ENCODE measurements at regions not wholly inside any gene's neighbourhood (a gene's known extent, or its start where the extent isn't known, plus 50 kb on each side); places are given as distances from the start of the nearest gene placed in this dataset.
"Not testable (repeated sequence)": the region's sequence is repeated elsewhere in the genome, so short reads cannot be mapped to it uniquely, and the experiment has no call there.

DNA sequence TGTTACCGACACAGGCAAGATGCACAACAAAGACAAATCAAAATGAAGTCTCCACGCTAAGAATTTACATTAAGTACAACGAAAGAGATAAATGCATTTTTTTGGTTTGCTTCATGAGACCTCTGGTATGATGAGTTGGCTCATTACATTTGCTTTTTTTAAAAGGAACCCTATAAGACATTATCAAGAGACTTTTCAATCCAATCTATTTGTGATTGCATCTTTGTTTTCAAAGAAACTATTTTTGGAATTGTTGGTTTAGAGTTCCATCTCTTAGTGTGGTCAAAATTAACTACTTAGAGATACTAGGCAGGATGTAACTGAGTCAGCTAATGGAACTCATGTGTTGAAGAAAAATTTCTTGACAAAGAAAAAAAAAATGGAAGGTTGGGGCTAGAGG lies 200.1 kb downstream of the ZC3H11B start:
- TF ChIP-seq, protein P1, sequence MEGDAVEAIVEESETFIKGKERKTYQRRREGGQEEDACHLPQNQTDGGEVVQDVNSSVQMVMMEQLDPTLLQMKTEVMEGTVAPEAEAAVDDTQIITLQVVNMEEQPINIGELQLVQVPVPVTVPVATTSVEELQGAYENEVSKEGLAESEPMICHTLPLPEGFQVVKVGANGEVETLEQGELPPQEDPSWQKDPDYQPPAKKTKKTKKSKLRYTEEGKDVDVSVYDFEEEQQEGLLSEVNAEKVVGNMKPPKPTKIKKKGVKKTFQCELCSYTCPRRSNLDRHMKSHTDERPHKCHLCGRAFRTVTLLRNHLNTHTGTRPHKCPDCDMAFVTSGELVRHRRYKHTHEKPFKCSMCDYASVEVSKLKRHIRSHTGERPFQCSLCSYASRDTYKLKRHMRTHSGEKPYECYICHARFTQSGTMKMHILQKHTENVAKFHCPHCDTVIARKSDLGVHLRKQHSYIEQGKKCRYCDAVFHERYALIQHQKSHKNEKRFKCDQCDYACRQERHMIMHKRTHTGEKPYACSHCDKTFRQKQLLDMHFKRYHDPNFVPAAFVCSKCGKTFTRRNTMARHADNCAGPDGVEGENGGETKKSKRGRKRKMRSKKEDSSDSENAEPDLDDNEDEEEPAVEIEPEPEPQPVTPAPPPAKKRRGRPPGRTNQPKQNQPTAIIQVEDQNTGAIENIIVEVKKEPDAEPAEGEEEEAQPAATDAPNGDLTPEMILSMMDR (IDR thresholded peaks at IDR 0.05; ENCODE audit: low read depth, low read length): no peak
- peak; percentile 30 for DNase-seq (ENCODE audit: extremely low read depth, low read depth)

DNA sequence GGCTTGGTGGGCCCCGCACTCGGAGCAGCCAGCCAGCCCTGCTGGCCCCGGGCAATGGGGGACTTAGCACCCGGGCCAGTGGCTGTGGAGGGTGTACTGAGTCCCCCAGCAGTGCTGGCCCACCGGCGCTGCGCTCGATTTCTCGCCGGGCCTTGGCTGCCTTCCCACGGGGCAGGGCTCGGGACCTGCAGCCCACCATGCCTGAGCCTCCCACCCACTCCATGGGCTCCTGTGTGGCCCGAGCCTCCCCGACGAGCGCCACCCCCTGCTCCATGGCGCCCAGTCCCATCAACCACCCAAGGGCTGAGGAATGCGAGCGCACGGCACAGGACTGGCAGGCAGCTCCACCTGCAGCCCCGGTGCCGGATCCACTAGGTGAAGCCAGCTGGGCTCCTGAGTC lies 202.2 kb downstream of the ZC3H11B start:
- DNase-seq (ENCODE audit: extremely low read depth, low read depth): not testable (repeated sequence)

DNA sequence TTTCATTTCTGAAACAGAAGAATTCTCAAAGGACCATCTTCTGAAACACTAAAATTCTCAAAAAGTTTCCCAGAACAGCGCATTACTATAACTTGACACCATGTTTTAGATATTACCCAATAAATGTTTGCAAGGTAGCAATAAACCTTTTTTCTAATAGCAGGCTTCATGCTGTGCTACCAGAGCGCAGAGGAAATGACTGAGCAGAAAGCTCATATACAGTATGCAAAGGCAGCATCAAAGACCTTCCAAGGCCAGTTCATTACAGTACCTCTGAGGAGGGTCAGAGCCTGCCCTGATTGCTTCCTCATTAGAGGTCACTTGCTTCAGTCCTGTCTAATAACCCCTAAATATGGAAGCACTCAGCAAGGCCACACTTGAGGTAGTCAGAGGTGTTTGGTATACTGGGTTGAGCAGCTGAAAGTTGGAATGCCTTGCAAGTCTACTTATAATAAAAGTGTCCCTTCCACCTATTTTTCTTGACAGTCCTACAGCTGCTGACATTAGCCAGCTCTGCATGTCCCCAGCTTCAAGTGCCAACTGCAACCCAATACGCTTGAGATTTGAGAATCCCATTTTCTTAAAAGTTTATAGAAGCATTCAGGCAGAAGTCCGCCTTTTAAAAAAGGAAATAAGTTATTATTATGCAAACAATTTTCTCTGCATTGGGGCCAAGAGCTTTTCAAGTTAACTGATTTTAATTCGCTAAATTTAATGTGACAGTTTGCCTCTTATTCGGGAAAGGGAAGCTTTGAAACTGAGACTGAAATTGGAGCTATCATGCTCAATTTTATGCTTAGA lies 207.2 kb downstream of the ZC3H11B start:
- no peak for DNase-seq (ENCODE audit: extremely low read depth, low read depth)
- TF ChIP-seq, protein P1 (IDR thresholded peaks at IDR 0.05; ENCODE audit: low read depth, low read length): no peak

DNA sequence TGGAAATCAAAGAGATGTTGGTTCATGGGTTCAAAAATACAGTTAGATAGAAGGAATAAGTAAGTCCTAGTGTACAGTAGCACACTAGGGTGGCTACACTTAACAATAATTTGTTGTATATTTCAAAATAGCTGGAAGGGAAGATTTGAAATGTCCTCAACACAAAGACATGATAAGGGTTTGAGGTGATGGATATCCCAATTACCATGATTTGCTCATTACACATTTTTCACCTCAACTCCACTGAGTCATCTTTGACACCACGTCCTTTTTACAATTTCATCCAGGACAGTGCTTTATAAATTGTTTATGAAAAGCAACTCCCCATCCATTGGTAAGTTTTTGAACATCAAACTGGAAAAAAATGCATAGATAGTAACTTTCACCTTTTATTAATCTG lies 208.3 kb downstream of the ZC3H11B start:
- DNase-seq (ENCODE audit: extremely low read depth, low read depth): no peak
- TF ChIP-seq, protein P1 (IDR thresholded peaks at IDR 0.05; ENCODE audit: low read depth, low read length): no peak

DNA sequence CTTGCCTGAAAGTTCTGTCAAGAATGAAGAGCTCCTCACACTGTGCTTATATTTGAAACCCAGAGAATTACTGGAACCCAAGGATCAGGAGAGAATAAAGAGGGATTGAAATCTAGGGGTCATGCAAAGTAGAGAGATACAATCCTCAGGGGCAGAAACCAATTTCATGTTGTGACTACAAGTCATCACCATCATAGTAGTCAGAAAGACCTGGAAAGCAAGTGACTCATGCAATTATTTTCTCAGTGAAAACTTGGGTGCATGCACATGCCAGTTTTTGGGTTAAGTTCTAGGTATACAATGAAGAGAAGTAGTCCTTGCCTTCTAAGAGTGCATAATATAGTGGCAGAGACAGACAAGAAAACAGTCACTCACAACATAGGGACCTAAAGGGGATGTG lies 210.0 kb downstream of the ZC3H11B start:
- no peak for DNase-seq (ENCODE audit: extremely low read depth, low read depth)
- TF ChIP-seq, protein P1 (IDR thresholded peaks at IDR 0.05; ENCODE audit: low read depth, low read length): no peak

DNA sequence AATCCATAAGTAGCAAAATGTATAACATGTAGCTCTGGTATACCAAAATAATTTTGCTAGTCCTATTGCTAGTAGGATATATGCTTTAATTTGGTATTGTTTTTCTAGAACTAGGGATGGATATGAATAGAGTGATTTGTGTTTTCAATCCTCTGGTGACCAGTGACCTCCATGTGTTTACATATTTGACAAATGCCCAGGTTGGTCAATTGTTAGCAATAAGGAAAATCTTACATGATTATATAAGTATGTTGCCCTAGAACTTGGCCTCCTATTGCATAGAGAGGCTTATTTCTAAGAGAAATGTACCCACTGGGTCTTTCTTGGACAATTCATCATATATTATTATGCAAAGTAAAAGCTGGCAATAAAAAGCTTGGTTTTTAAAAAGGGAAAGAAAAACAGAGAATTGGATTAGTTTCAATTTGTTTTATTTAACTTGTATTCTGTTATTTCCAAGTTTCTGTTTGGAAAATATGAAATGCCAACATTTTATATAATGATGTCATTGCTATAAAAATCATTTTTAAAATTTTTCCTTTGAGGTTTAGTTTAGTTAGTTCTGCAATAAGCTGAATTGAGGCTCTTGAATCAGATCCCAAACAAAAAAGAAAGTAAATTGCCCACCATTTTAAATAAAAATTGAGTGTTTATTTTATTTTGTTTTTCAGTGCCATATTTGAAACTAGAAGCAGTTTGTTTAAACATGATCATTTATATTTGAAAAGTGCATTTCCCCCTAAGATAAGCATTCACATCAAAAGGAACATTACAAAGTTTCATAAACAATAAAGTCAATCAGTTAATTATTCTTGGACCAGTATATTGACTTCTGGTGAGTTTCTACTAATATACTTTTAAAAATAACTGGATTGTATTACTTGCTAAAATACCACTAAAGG lies 210.9 kb downstream of the ZC3H11B start:
- TF ChIP-seq, protein P1 (IDR thresholded peaks at IDR 0.05; ENCODE audit: low read depth, low read length): no peak
- DNase-seq (ENCODE audit: extremely low read depth, low read depth): no peak

DNA sequence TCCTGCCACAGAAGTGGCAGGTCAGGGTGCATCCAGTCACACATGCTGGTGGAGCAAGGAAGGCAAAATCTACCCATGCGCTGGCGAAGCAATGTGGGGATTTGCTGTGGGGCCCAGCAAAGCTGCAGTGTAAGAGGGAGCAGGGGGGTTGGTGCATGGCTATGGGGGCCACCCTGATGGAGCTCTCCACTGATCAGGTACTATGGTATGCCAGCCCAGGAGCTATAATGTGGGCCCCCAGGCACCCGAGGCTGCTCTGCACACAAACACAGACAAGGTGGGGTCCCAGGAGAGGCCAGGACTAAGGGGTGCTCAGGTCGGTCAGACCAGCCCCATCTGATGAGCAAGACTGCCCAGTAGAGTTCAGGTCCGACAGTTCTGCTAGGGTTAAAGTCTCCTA lies 213.5 kb downstream of the ZC3H11B start:
- DNase-seq (ENCODE audit: extremely low read depth, low read depth): no peak
- TF ChIP-seq, protein P1 (IDR thresholded peaks at IDR 0.05; ENCODE audit: low read depth, low read length): no peak

All from AG09319 (cell line).